Keratinocyte (primary cell): ENCODE measurements at regions not wholly inside any gene's neighbourhood (a gene's known extent, or its start where the extent isn't known, plus 50 kb on each side); places are given as distances from the start of the nearest gene placed in this dataset.

ENCODE experiments used
- EZH2 ChIP-seq: IDR thresholded peaks from one replicate; pipeline ENCODE4 v1.6.1; 2012; ENCODE audit warnings: inconsistent platforms, mild to moderate bottlenecking, low read length, moderate library complexity
- TF ChIP-seq, protein P1 (sequence below), 3 experiments: IDR thresholded peaks in 1 of 3; conservative IDR thresholded peaks in 1 of 3; optimal IDR thresholded peaks in 1 of 3; 2 replicates in 2 of 3; 3 replicates in 1 of 3; pipeline versions ENCODE3 to v1.5.1; 2011; ENCODE audit warnings: low read length in 3 of 3, mild to moderate bottlenecking in 3 of 3, moderate library complexity in 2 of 3, control low read depth in 1 of 3, inconsistent platforms in 1 of 3; ENCODE audit not compliant: insufficient read depth in 2 of 3; ENCODE audit errors: extremely low read depth in 1 of 3

DNA sequence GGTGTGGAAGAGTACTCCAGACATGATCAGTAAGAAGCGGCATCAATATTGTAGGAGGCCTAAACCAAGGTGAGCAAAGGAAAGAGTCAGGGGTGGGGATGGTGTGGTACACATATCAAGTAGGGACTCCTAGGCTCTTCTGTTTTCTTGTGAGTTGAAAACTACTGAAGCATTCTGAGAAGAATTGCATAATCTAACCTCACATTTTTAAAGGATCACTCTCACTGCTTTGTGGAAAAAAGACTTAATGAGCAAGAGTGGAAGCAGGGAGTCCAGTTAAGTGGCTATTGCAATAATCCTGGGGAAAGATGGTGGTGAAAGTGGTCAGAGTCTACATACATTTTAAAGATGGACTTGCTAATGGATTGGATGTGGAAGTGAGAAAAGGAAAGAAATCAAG lies 899.5 kb upstream of the FAM98A start:
- TF ChIP-seq EZH2: no peak
- TF ChIP-seq, protein P1, sequence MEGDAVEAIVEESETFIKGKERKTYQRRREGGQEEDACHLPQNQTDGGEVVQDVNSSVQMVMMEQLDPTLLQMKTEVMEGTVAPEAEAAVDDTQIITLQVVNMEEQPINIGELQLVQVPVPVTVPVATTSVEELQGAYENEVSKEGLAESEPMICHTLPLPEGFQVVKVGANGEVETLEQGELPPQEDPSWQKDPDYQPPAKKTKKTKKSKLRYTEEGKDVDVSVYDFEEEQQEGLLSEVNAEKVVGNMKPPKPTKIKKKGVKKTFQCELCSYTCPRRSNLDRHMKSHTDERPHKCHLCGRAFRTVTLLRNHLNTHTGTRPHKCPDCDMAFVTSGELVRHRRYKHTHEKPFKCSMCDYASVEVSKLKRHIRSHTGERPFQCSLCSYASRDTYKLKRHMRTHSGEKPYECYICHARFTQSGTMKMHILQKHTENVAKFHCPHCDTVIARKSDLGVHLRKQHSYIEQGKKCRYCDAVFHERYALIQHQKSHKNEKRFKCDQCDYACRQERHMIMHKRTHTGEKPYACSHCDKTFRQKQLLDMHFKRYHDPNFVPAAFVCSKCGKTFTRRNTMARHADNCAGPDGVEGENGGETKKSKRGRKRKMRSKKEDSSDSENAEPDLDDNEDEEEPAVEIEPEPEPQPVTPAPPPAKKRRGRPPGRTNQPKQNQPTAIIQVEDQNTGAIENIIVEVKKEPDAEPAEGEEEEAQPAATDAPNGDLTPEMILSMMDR (optimal IDR thresholded peaks at IDR 0.05 in 1 of 3, IDR thresholded peaks at IDR 0.05 in 1 of 3, conservative IDR thresholded peaks at IDR 0.05 in 1 of 3; ENCODE audit: extremely low read depth in 1 of 3, insufficient read depth in 2 of 3, low read length in 3 of 3): no peak
